Esophagus squamous epithelium (tissue), 4 donors: ENCODE measurements at regions not wholly inside any gene's neighbourhood (a gene's known extent, or its start where the extent isn't known, plus 50 kb on each side); places are given as distances from the start of the nearest gene placed in this dataset.

Experiments used
- CTCF ChIP-seq, 6 experiments: fragments of 450-650 bp in 4 of 6; fragments of 200-600 bp in 2 of 6; sonication (generic) in 2 of 6; IDR thresholded peaks; one replicate each; pipeline ENCODE4 v1.5.1; 2016 to 2019; ENCODE audit warnings: antibody characterized with exemption in 6 of 6, mild to moderate bottlenecking in 4 of 6, moderate library complexity in 4 of 6
- POLR2A ChIP-seq, 4 donors: fragments of 450-650 bp; IDR thresholded peaks; one replicate each; pipeline ENCODE4 v1.6.1; 2017; ENCODE audit warnings: antibody characterized with exemption in 4 of 4, mild to moderate bottlenecking in 4 of 4, moderate library complexity in 3 of 4

DNA sequence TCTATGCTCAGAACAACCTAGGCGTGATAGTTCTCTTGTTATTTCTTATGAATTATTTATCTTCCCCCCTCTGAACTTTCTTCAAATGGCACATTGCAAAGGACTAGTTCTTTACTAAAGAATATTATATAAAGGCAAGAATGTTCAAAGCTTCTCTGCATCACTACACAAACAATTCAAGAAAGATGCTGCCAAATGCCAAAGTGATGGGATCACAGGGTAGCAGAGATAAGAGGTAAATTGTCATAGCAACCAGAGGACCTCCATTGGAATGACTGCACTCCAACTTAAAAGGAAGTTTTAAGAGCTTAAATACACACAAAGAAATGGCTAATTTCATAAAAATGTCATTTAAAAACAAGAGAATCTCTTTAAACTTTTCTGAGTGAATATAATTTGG, 72.8 kb downstream of the AQP4 start:
- TF ChIP-seq CTCF (IDR thresholded peaks at IDR 0.05) (no peak), POLR2A (IDR thresholded peaks at IDR 0.05) (no peak)
